ENCODE measurements at regions not wholly inside any gene's neighbourhood (a gene's known extent, or its start where the extent isn't known, plus 50 kb on each side); places are given as distances from the start of the nearest gene placed in this dataset.

- no peak for TF ChIP-seq CTCF (conservative IDR thresholded peaks at IDR 0.05; ENCODE audit: low read depth, low read length)
- DNase-seq (ENCODE audit: low read depth), result no peak
- no peak overlapping the region for H3K4me3 ChIP-seq (ENCODE audit: low read length)
Measured at GRCh38 chr7:119758254-119758653, 514.7 kb upstream of the KCND2 start.

GRCh38 chr7:119761776-119762175 is 511.2 kb upstream of the KCND2 start:
- no peak for DNase-seq (ENCODE audit: low read depth)
- no peak overlapping the region for H3K4me3 ChIP-seq (ENCODE audit: low read length)
- no peak for TF ChIP-seq CTCF (conservative IDR thresholded peaks at IDR 0.05; ENCODE audit: low read depth, low read length)

GRCh38 chr7:119782286-119782685 is 490.7 kb upstream of the KCND2 start:
- TF ChIP-seq CTCF (conservative IDR thresholded peaks at IDR 0.05; ENCODE audit: low read depth, low read length), result no peak
- DNase-seq (ENCODE audit: low read depth), result no peak
- H3K4me3 ChIP-seq (ENCODE audit: low read length), result no peak overlapping the region

- no peak for DNase-seq (ENCODE audit: low read depth)
- H3K4me3 ChIP-seq (ENCODE audit: low read length), result no peak overlapping the region
- no peak for TF ChIP-seq CTCF (conservative IDR thresholded peaks at IDR 0.05; ENCODE audit: low read depth, low read length)
Measured at GRCh38 chr7:119783799-119784198, 489.2 kb upstream of the KCND2 start.

GRCh38 chr7:119802147-119802546 is 470.8 kb upstream of the KCND2 start:
- no peak for TF ChIP-seq CTCF (conservative IDR thresholded peaks at IDR 0.05; ENCODE audit: low read depth, low read length)
- DNase-seq (ENCODE audit: low read depth), result no peak
- no peak overlapping the region for H3K4me3 ChIP-seq (ENCODE audit: low read length)

- no peak for DNase-seq (ENCODE audit: low read depth)
- TF ChIP-seq CTCF (conservative IDR thresholded peaks at IDR 0.05; ENCODE audit: low read depth, low read length), result no peak
- H3K4me3 ChIP-seq (ENCODE audit: low read length), result no peak overlapping the region
Measured at GRCh38 chr7:119825091-119825655, 447.8 kb upstream of the KCND2 start.

GRCh38 chr7:119826547-119826946 is 446.4 kb upstream of the KCND2 start:
- DNase-seq (ENCODE audit: low read depth), result no peak
- TF ChIP-seq CTCF (conservative IDR thresholded peaks at IDR 0.05; ENCODE audit: low read depth, low read length), result no peak
- H3K4me3 ChIP-seq (ENCODE audit: low read length), result no peak overlapping the region

Measured in retinal pigment epithelial cell (primary cell).